HepG2 (cell line): ENCODE measurements at regions not wholly inside any gene's neighbourhood (a gene's known extent, or its start where the extent isn't known, plus 50 kb on each side); places are given as distances from the start of the nearest gene placed in this dataset.

ENCODE experiments used
- ATAC-seq: fragments of 200-7000 bp; cut with Tn5 transposase; 3 replicates; pipeline ENCODE4 v1.9.1; 2020; ENCODE audit warnings: mild to moderate bottlenecking, moderate library complexity
- BruUV-seq: library from RNA; stranded (reverse); fragments of 400-500 nt; replicated peaks from 2 replicates; lab custom pipeline; 2021; lab: Mats Ljungman, UMichigan
- CTCF ChIA-PET: fragments of 300-600 bp; formaldehyde crosslinking; extraction: SDS; loops from one replicate; lab custom pipeline; 2021; ENCODE audit warnings: low total read pairs, inconsistent platforms, low intra/inter-chr PET ratio; lab: Yijun Ruan, JAX
- POLR2A ChIA-PET: fragments of 350-600 bp; sonication (Branson Sonifier 250); formaldehyde crosslinking; loops from one replicate; lab custom pipeline; 2020; ENCODE audit warnings: antibody characterized with exemption, inconsistent platforms; lab: Yijun Ruan, JAX
- DNase-seq: peaks from one replicate; pipeline ENCODE4 v3.0.0-alpha.2; 2015; ENCODE audit warnings: low spot score
- FAIRE-seq: peaks from 3 replicates; lab custom pipeline; 2011; peaks lifted over from hg19 to GRCh38; lab: Jason Lieb, UNC
- H2AFZ ChIP-seq: one replicate; pipeline ENCODE4 v1.6.1; 2011; ENCODE audit warnings: low read length, inconsistent platforms
- H3K27ac ChIP-seq: fragments of 300-600 bp; 3 replicates; pipeline ENCODE4 v1.8.0; 2011; ENCODE audit warnings: mixed run types, mild to moderate bottlenecking, mixed read lengths, low read length, inconsistent platforms; ENCODE audit not compliant: insufficient read depth; ENCODE audit errors: extremely low read length
- H3K27me3 ChIP-seq, 2 experiments: fragments of 200-600 bp in 1 of 2; 2 replicates in 1 of 2; 3 replicates in 1 of 2; pipeline versions ENCODE4 v1.6.0 to v1.8.0; 2011; ENCODE audit warnings: low read length in 2 of 2, mild to moderate bottlenecking in 2 of 2, moderate library complexity in 2 of 2, inconsistent platforms in 1 of 2; ENCODE audit not compliant: insufficient read depth in 2 of 2, control insufficient read depth in 1 of 2
- H3K36me3 ChIP-seq, 2 experiments: fragments of 200-600 bp in 1 of 2; replicated peaks in 1 of 2; 2 replicates in 1 of 2; 3 replicates in 1 of 2; pipeline versions ENCODE4 v1.5.1 to v1.8.0; 2011; ENCODE audit warnings: low read length in 2 of 2, inconsistent platforms in 1 of 2; ENCODE audit not compliant: insufficient read depth in 2 of 2, control insufficient read depth in 1 of 2
- H3K4me1 ChIP-seq: 2 replicates; pipeline ENCODE4 v1.5.1; 2012; ENCODE audit warnings: low read length, inconsistent platforms; ENCODE audit not compliant: insufficient read depth
- H3K4me2 ChIP-seq: 2 replicates; pipeline ENCODE4 v1.6.0; 2011; ENCODE audit warnings: low read depth, low read length, inconsistent platforms
- H3K4me3 ChIP-seq, 3 experiments: fragments of 200-600 bp in 1 of 3; sonication (generic), shearing (Covaris generic) in 1 of 3; replicated peaks in 1 of 3; 2 replicates each; pipeline ENCODE4 v1.5.1; 2011 to 2016; ENCODE audit warnings: low read length in 3 of 3, inconsistent platforms in 2 of 3, low read depth in 2 of 3, mild to moderate bottlenecking in 2 of 3, control low read depth in 1 of 3, mixed read lengths in 1 of 3; ENCODE audit not compliant: insufficient read depth in 1 of 3
- H3K79me2 ChIP-seq: one replicate; pipeline ENCODE4 v1.6.1; 2011; ENCODE audit warnings: low read length, inconsistent platforms; ENCODE audit not compliant: insufficient read depth
- H3K9ac ChIP-seq: 2 replicates; pipeline ENCODE4 v1.6.0; 2011; ENCODE audit warnings: mild to moderate bottlenecking, low read depth, low read length, inconsistent platforms; ENCODE audit not compliant: insufficient read depth
- H3K9me3 ChIP-seq: 2 replicates; pipeline ENCODE4 v1.5.1; 2012; ENCODE audit warnings: mild to moderate bottlenecking, low read length
- H4K20me1 ChIP-seq: 2 replicates; pipeline ENCODE4 v1.6.0; 2011; ENCODE audit warnings: inconsistent platforms, mild to moderate bottlenecking, low read length, moderate library complexity; ENCODE audit not compliant: insufficient read depth
- CEBPB ChIP-seq: IDR thresholded peaks from 2 replicates; pipeline ENCODE4 v1.6.1; 2011; ENCODE audit warnings: low read depth, low read length, improper control_type of control experiment, borderline replicate concordance
- ELF3 ChIP-seq: IDR thresholded peaks from 2 replicates; pipeline ENCODE4 v1.6.1; 2016; ENCODE audit warnings: missing genetic modification reagents, missing compliant biosample characterization
- FOSL2 ChIP-seq: sonication (generic); formaldehyde crosslinking; IDR thresholded peaks from 2 replicates; pipeline ENCODE4 v1.4.0; 2020; ENCODE audit warnings: missing genetic modification reagents
- GFI1 ChIP-seq: sonication (generic); formaldehyde crosslinking; IDR thresholded peaks from 2 replicates; pipeline ENCODE4 v1.5.0; 2020; ENCODE audit warnings: missing genetic modification reagents, mild to moderate bottlenecking, borderline replicate concordance
- HMG20A ChIP-seq: IDR thresholded peaks from 2 replicates; pipeline ENCODE4 v1.6.1; 2016; ENCODE audit warnings: borderline replicate concordance
- MTF1 ChIP-seq: sonication (generic); formaldehyde crosslinking; IDR thresholded peaks from 2 replicates; pipeline ENCODE4 v1.5.0; 2020; ENCODE audit warnings: missing genetic modification reagents
- MXD4 ChIP-seq: IDR thresholded peaks from 2 replicates; pipeline ENCODE4 v1.6.1; 2016; ENCODE audit warnings: mild to moderate bottlenecking, missing biosample characterization, missing genetic modification reagents
- RARA ChIP-seq: IDR thresholded peaks from 2 replicates; pipeline ENCODE4 v1.6.1; 2016; ENCODE audit warnings: missing genetic modification reagents, missing compliant biosample characterization
- RFX1 ChIP-seq: fragments of 450-650 bp; IDR thresholded peaks from 2 replicates; pipeline ENCODE4 v1.6.1; 2017
- ZHX2 ChIP-seq, 2 experiments: sonication (generic) in 1 of 2; formaldehyde crosslinking in 1 of 2; IDR thresholded peaks; 2 replicates each; pipeline versions ENCODE4 v1.6.1 to v1.9.0; 2014 to 2022; ENCODE audit warnings: antibody characterized with exemption in 1 of 2, borderline replicate concordance in 1 of 2, inconsistent platforms in 1 of 2, low read depth in 1 of 2, missing genetic modification reagents in 1 of 2
- ZNF121 ChIP-seq: sonication (generic); formaldehyde crosslinking; IDR thresholded peaks from 2 replicates; pipeline ENCODE4 v1.5.0; 2020; ENCODE audit warnings: mild to moderate bottlenecking, missing genetic modification reagents
- ZNF354B ChIP-seq: sonication (generic); formaldehyde crosslinking; IDR thresholded peaks from 2 replicates; pipeline ENCODE4 v1.8.0; 2022; ENCODE audit warnings: mild to moderate bottlenecking, missing genetic modification reagents
- ZNF614 ChIP-seq: IDR thresholded peaks from 2 replicates; pipeline ENCODE4 v1.6.1; 2018; ENCODE audit warnings: missing biosample characterization, missing genetic modification reagents, inconsistent platforms, borderline replicate concordance
- WGBS: methylation state at CpG from one replicate; pipeline ENCODE4 v1.1.6; 2017; ENCODE audit warnings: low lambda C conversion rate; 5-methylcytosine and 5-hydroxymethylcytosine counted together
- in situ Hi-C: cut with HindIII; loops from 2 replicates; pipeline ENCODE4 v1.10.0; 2017; ENCODE audit warnings: low pct_unique_long_range_greater_than_20kb; ENCODE audit not compliant: extremely low pct_ligation_motif_present
- intact Hi-C: fragments of 100-400 bp; cut with micrococcal nuclease; formaldehyde crosslinking; loops from one replicate; pipeline ENCODE4 v1.10.0; 2022; ENCODE audit not compliant: unreplicated experiment

GRCh38 chr6:44659726-44660125, 272.2 kb downstream of the CDC5L start:
- in situ Hi-C loops, result loop anchor here (5.0 to 25.0 kb wide), 3 partner anchors 763 to 1253 kb away; no protein-coding TSS in a partner anchor
- H3K9me3 ChIP-seq, result no peaks in the 10 kb centered on the region
- no TSS peak for BruUV-seq
- WGBS, result 45% methylated on average over 5 of the region's 5 CpGs
- DNase-seq, result no peak
- H3K27ac ChIP-seq, result no peak overlapping the region
- intact Hi-C loops, result loop anchor here (5.0 kb wide), 1 partner anchor 718 kb away; the partner anchor contains the start of gene SUPT3H
- ChIA-PET CTCF (no interaction called here), POLR2A (no interaction called here)
- no peak for ATAC-seq
- no peak for FAIRE-seq
- TF ChIP-seq CEBPB (peak; percentile 58; the same call in 1 of the 2 replicates), ZNF614 (CRISPR knock-in tag) (no peak), MTF1 (CRISPR knock-in tag) (no peak), GFI1 (CRISPR knock-in tag) (no peak), ZNF121 (CRISPR knock-in tag) (no peak)
- H3K4me3 ChIP-seq, result no peak overlapping the region
- peaks cover 3 to 25% of the 10 kb centered on the region in 2 experiments; a peak in 2 of 5 replicates for H3K27me3 ChIP-seq
- no peaks in the 10 kb centered on the region for H4K20me1 ChIP-seq
- no peaks in the 10 kb centered on the region for H3K36me3 ChIP-seq
- no peak overlapping the region for H2AFZ ChIP-seq
- no peaks in the 10 kb centered on the region for H3K79me2 ChIP-seq
- no peak overlapping the region for H3K9ac ChIP-seq
- no peak overlapping the region for H3K4me2 ChIP-seq
- H3K4me1 ChIP-seq, result peaks cover 32% of the 10 kb centered on the region

GRCh38 chr6:44660561-44661220, 273.2 kb downstream of the CDC5L start:
- no peaks in the 10 kb centered on the region for H3K79me2 ChIP-seq
- in situ Hi-C loops (loop anchor here (25.0 kb wide), 1 partner anchor 1252 kb away; no protein-coding TSS in a partner anchor), intact Hi-C loops (no loop called here)
- CTCF ChIA-PET, result no interaction called here
- WGBS, result 48% methylated on average over 9 of the region's 9 CpGs
- no peak overlapping the region for H3K4me3 ChIP-seq
- DNase-seq, result no peak
- H4K20me1 ChIP-seq, result no peaks in the 10 kb centered on the region
- no peak for FAIRE-seq
- no peaks in the 10 kb centered on the region for H3K9me3 ChIP-seq
- peak; percentile 24; the same call in 1 of the 3 replicates for ATAC-seq
- no peaks in the 10 kb centered on the region for H3K36me3 ChIP-seq
- peaks cover 26% of the 10 kb centered on the region for H3K4me1 ChIP-seq
- no TSS peak for BruUV-seq
- no peak overlapping the region; the same call in 1 of the 2 replicates for H3K4me2 ChIP-seq
- no peak overlapping the region for H2AFZ ChIP-seq
- POLR2A ChIA-PET, result no interaction called here
- H3K27me3 ChIP-seq, result peaks cover 3 to 25% of the 10 kb centered on the region in 2 experiments; a peak in 2 of 5 replicates
- H3K9ac ChIP-seq, result no peak overlapping the region
- no peak overlapping the region for H3K27ac ChIP-seq
- TF ChIP-seq ZNF354B (no peak), ZHX2 (IDR thresholded peaks at IDR 0.05; ENCODE audit: low read depth) (no peak), ZHX2 (CRISPR knock-in tag; IDR thresholded peaks at IDR 0.05; ENCODE audit: borderline replicate concordance) (no peak), FOSL2 (CRISPR knock-in tag) (0 out of 2 replicates have a peak, but pooled peaks have one; percentile 5), RFX1 (no peak), MXD4 (no peak), ELF3 (CRISPR knock-in tag) (0 out of 2 replicates have a peak, but pooled peaks have one; percentile 20), HMG20A (CRISPR knock-in tag) (0 out of 2 replicates have a peak, but pooled peaks have one; percentile 19), RARA (0 out of 2 replicates have a peak, but pooled peaks have one; percentile 29)
